ENCODE measurements at regions not wholly inside any gene's neighbourhood (a gene's known extent, or its start where the extent isn't known, plus 50 kb on each side); places are given as distances from the start of the nearest gene placed in this dataset.

DNA sequence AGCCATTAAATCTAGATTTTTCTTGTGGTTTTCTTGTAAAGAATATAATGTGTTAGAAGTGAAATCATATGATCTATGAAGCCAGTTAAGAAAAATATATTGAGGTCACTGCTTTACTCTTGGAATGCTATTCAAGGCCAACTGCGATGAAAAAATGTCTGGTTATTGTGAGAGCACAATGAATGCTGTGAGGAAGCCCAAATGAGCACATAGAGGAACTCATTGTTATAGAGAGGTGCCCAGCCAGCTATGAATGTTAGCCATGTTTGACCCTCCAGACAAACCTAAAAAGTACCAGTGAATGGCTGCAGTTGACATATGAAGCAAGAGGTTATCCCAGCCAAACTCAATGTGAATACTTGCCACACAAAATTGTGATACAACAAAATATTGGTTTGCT, 359.8 kb upstream of the FAM174A start:
- Histone ChIP-seq H3K4me3 (ENCODE audit: low read depth in 1 of 2, low read length in 2 of 2) (no peak overlapping the region), H3K4me1 (ENCODE audit: insufficient read depth, low read length) (no peaks in the 10 kb centered on the region), H3K27ac (ENCODE audit: low read length) (no peak overlapping the region), H4K20me1 (ENCODE audit: insufficient read depth, low read length) (no peaks in the 10 kb centered on the region), H3K9me3 (ENCODE audit: insufficient read depth, low read length, severe bottlenecking) (no peaks in the 10 kb centered on the region), H3K27me3 (ENCODE audit: insufficient read depth, low read length, poor library complexity) (no peaks in the 10 kb centered on the region), H3K36me3 (ENCODE audit: insufficient read depth, low read length) (no peaks in the 10 kb centered on the region), H2AFZ (ENCODE audit: low read depth, low read length) (no peak overlapping the region), H3K4me2 (ENCODE audit: insufficient read depth, low read length) (no peak overlapping the region), H3K79me2 (ENCODE audit: insufficient read depth, low read length) (no peaks in the 10 kb centered on the region), H3K9ac (ENCODE audit: low read depth, low read length) (no peak overlapping the region)
- TF ChIP-seq, protein P1, sequence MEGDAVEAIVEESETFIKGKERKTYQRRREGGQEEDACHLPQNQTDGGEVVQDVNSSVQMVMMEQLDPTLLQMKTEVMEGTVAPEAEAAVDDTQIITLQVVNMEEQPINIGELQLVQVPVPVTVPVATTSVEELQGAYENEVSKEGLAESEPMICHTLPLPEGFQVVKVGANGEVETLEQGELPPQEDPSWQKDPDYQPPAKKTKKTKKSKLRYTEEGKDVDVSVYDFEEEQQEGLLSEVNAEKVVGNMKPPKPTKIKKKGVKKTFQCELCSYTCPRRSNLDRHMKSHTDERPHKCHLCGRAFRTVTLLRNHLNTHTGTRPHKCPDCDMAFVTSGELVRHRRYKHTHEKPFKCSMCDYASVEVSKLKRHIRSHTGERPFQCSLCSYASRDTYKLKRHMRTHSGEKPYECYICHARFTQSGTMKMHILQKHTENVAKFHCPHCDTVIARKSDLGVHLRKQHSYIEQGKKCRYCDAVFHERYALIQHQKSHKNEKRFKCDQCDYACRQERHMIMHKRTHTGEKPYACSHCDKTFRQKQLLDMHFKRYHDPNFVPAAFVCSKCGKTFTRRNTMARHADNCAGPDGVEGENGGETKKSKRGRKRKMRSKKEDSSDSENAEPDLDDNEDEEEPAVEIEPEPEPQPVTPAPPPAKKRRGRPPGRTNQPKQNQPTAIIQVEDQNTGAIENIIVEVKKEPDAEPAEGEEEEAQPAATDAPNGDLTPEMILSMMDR (IDR thresholded peaks at IDR 0.05; ENCODE audit: borderline replicate concordance, extremely low read depth, low read length, poor library complexity, severe bottlenecking), result no peak
- no peak for TF ChIP-seq EZH2 (IDR thresholded peaks at IDR 0.05; ENCODE audit: borderline replicate concordance, low read depth, low read length, severe bottlenecking)
- ATAC-seq (ENCODE audit: insufficient read depth, low read depth) (no peak), DNase-seq (no peak)

DNA sequence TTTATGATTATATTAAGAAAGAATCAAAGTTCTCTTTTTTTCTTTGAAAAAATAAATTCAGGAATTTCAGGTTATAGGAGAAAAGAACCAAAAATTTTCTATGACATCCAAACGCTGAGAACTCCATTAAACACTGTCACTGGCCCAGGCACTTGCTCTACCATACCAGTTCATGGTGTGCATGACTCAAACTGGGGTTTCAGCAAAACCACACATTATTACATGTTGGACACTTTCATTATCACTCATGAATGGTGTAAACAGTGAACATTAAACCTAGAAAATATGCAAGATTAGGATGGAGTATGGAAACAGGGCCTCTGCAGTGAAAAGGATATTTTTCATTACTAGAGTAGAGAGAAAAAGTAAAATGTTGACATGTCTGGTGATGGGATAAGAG, 369.9 kb upstream of the FAM174A start:
- no peak for ATAC-seq (ENCODE audit: insufficient read depth, low read depth)
- Histone ChIP-seq H3K4me1 (ENCODE audit: insufficient read depth, low read length) (no peaks in the 10 kb centered on the region), H3K27ac (ENCODE audit: low read length) (no peak overlapping the region), H3K36me3 (ENCODE audit: insufficient read depth, low read length) (no peaks in the 10 kb centered on the region), H3K4me3 (ENCODE audit: low read depth in 1 of 2, low read length in 2 of 2) (no peak overlapping the region), H3K79me2 (ENCODE audit: insufficient read depth, low read length) (no peaks in the 10 kb centered on the region), H3K9ac (ENCODE audit: low read depth, low read length) (no peak overlapping the region), H3K9me3 (ENCODE audit: insufficient read depth, low read length, severe bottlenecking) (peaks cover 7% of the 10 kb centered on the region), H4K20me1 (ENCODE audit: insufficient read depth, low read length) (no peaks in the 10 kb centered on the region), H3K4me2 (ENCODE audit: insufficient read depth, low read length) (no peak overlapping the region), H2AFZ (ENCODE audit: low read depth, low read length) (no peak overlapping the region), H3K27me3 (ENCODE audit: insufficient read depth, low read length, poor library complexity) (no peaks in the 10 kb centered on the region)
- TF ChIP-seq EZH2 (IDR thresholded peaks at IDR 0.05; ENCODE audit: borderline replicate concordance, low read depth, low read length, severe bottlenecking), result no peak
- TF ChIP-seq, protein P1 (IDR thresholded peaks at IDR 0.05; ENCODE audit: borderline replicate concordance, extremely low read depth, low read length, poor library complexity, severe bottlenecking), result no peak
- no peak for DNase-seq

DNA sequence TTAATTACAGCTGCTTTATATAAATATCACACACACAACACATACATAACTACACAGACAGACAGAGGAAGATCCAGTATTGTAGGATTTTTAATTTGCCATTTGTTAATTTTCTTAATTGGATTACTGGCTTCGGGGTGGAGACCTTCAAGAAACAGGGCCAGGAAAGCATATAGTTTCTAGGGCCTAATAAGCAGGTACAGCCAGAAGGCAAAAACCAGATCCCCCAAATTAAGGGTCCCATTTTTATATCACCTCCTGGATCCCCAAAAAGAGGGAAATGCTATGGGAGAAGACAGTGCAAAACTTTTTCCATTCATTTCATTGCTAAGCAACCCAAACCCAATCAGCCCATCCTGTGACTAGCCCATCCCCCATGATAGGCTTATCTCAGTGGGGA, 373.3 kb upstream of the FAM174A start:
- no peak overlapping the region for H3K4me2 ChIP-seq (ENCODE audit: insufficient read depth, low read length)
- H3K9me3 ChIP-seq (ENCODE audit: insufficient read depth, low read length, severe bottlenecking), result peaks cover 7% of the 10 kb centered on the region
- H3K4me1 ChIP-seq (ENCODE audit: insufficient read depth, low read length), result no peaks in the 10 kb centered on the region
- H3K4me3 ChIP-seq (ENCODE audit: low read depth in 1 of 2, low read length in 2 of 2), result no peak overlapping the region
- no peak overlapping the region for H3K27ac ChIP-seq (ENCODE audit: low read length)
- DNase-seq (no peak), ATAC-seq (ENCODE audit: insufficient read depth, low read depth) (no peak)
- H3K27me3 ChIP-seq (ENCODE audit: insufficient read depth, low read length, poor library complexity), result no peaks in the 10 kb centered on the region
- H3K36me3 ChIP-seq (ENCODE audit: insufficient read depth, low read length), result no peaks in the 10 kb centered on the region
- no peak overlapping the region for H3K9ac ChIP-seq (ENCODE audit: low read depth, low read length)
- H4K20me1 ChIP-seq (ENCODE audit: insufficient read depth, low read length), result no peaks in the 10 kb centered on the region
- H3K79me2 ChIP-seq (ENCODE audit: insufficient read depth, low read length), result no peaks in the 10 kb centered on the region
- TF ChIP-seq, protein P1 (IDR thresholded peaks at IDR 0.05; ENCODE audit: borderline replicate concordance, extremely low read depth, low read length, poor library complexity, severe bottlenecking), result no peak
- H2AFZ ChIP-seq (ENCODE audit: low read depth, low read length), result no peak overlapping the region

GRCh38 chr5:100157066-100157465, 378.1 kb upstream of the FAM174A start:
- H3K79me2 ChIP-seq (ENCODE audit: insufficient read depth, low read length), result no peaks in the 10 kb centered on the region

More at GRCh38 chr5:100157066-100157465, 378.1 kb upstream of the FAM174A start:
- ATAC-seq (ENCODE audit: insufficient read depth, low read depth), result no peak
- H3K36me3 ChIP-seq (ENCODE audit: insufficient read depth, low read length), result no peaks in the 10 kb centered on the region
- peaks cover 4% of the 10 kb centered on the region for H3K9me3 ChIP-seq (ENCODE audit: insufficient read depth, low read length, severe bottlenecking)
- H3K4me1 ChIP-seq (ENCODE audit: insufficient read depth, low read length), result no peaks in the 10 kb centered on the region
- H3K4me2 ChIP-seq (ENCODE audit: insufficient read depth, low read length), result no peak overlapping the region
- H4K20me1 ChIP-seq (ENCODE audit: insufficient read depth, low read length), result no peaks in the 10 kb centered on the region
- TF ChIP-seq, protein P1 (IDR thresholded peaks at IDR 0.05; ENCODE audit: borderline replicate concordance, extremely low read depth, low read length, poor library complexity, severe bottlenecking), result no peak
- no peak for TF ChIP-seq EZH2 (IDR thresholded peaks at IDR 0.05; ENCODE audit: borderline replicate concordance, low read depth, low read length, severe bottlenecking)
- no peak overlapping the region for H3K9ac ChIP-seq (ENCODE audit: low read depth, low read length)
- no peak for DNase-seq
- H3K27me3 ChIP-seq (ENCODE audit: insufficient read depth, low read length, poor library complexity), result no peaks in the 10 kb centered on the region
- no peak overlapping the region for H3K27ac ChIP-seq (ENCODE audit: low read length)
- no peak overlapping the region for H3K4me3 ChIP-seq (ENCODE audit: low read depth in 1 of 2, low read length in 2 of 2)
- H2AFZ ChIP-seq (ENCODE audit: low read depth, low read length), result no peak overlapping the region
